HL-60 (cell line): ENCODE measurements at regions not wholly inside any gene's neighbourhood (a gene's known extent, or its start where the extent isn't known, plus 50 kb on each side); places are given as distances from the start of the nearest gene placed in this dataset.

Experiments used
- CTCF ChIP-seq: IDR thresholded peaks from one replicate; pipeline ENCODE4 v1.5.1; 2011; ENCODE audit warnings: low read length, control low read depth, inconsistent platforms; ENCODE audit not compliant: insufficient read depth
- POLR2AphosphoS5 ChIP-seq: IDR thresholded peaks from 2 replicates; pipeline ENCODE4 v1.6.1; 2012; ENCODE audit warnings: low read depth

DNA sequence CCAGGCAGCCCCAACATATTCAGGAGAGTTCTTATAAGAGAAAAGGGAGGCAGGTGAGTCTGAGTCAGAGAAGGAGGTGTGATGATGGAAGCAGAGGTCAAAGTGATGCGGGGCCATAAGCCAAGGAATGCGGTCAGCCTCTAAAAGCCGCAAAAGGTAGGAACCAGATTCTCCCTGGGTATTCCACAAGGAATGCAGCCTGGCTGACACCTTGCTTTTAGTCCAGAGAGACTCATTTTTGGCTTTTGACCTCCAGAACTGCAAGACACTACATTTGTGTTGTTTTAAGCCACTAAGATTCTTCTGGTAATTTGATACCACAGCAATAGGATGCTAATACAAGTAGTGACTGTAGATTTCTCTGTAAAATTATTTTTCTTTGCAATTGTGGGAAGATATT is 151.5 kb upstream of the EEPD1 start:
- TF ChIP-seq CTCF (no peak), POLR2AphosphoS5 (no peak)
